ACHN (cell line): ENCODE measurements at regions not wholly inside any gene's neighbourhood (a gene's known extent, or its start where the extent isn't known, plus 50 kb on each side); places are given as distances from the start of the nearest gene placed in this dataset.

Source experiments
- DNase-seq: peaks from one replicate; pipeline ENCODE4 v3.0.0-alpha.2; 2015
- in situ Hi-C: cut with HindIII; loops from 2 replicates; pipeline ENCODE4 v1.10.0; 2017; ENCODE audit warnings: low sequenced_read_pairs, low pct_ligation_motif_present, low pct_unique_long_range_greater_than_20kb

DNA sequence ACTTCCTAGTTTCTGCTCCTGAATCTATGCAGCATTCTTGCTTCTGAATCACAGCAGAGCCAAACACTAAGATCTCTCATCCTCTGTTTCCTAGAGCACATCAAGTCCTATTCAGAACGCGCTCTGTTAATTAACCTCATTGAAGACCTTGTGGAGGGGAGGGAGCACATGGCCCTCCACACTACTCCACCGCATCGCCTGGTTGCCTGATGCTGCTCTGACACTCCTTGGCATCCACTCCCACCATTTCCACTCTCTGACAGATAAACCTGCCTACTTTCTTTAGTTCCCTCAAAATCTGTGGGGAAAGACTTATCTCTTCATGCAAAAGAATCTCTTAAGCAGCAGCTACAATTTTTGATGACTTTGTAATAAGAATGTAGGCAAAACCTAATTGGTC, 802.3 kb upstream of the GYPC start:
- no peak for DNase-seq
- in situ Hi-C loops, result no loop called here

DNA sequence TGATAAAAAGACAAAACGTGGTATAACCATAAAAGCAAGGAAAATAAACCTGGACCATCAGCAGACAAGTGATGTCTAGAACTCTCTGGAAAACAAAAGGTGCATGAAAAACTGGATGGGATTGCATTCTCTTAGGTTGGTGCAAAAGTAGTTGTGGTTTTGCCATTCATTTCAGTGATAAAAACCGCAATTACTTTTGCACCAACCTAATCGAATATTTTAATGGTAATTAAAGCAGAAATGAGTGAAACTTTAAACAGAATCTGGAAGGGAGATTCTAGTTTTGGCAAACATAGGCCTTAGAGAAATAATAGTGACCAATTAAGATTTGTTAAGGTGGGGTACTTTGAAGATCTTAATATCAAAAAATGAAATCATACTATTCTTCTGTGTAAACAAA, 800.8 kb upstream of the GYPC start:
- in situ Hi-C loops, result no loop called here
- DNase-seq, result no peak

DNA sequence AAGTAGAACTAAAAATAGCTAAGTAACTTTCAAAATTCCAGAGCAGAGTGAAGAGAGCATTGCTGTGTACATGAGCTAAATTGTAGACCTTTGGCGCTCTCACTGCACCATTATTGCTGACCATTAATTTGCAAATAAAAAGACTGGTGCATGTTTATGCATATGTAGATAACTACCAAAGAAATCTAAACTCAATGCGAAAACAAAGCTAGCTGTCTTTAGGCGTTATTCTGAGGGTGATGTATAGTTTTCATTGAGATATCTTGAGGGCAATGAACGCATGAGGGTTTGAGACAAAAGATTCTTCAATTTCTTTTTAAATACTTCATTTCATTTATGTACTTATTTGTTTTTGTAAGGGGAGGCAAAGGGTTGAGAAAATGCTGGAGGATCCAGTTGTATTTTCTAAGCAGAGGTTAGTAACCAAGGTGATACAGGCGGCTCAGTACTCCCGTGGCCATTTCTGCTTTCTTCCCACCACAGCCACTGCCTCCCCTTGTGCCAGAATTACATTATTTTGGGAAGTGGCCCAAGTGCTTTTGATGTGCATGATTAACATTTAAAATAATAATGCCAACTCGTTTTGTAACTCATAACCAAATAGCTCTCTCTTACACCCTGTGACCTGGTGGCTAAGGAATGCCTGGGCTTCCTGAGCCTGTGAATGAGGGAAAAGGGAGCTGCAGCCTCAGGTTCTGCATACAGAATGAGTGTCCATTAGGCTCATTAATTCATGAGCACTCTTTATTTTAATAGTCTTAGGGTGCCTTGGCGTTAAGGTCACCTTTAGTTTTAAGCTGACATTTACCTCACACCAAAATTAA, 797.8 kb upstream of the GYPC start:
- no peak for DNase-seq

DNA sequence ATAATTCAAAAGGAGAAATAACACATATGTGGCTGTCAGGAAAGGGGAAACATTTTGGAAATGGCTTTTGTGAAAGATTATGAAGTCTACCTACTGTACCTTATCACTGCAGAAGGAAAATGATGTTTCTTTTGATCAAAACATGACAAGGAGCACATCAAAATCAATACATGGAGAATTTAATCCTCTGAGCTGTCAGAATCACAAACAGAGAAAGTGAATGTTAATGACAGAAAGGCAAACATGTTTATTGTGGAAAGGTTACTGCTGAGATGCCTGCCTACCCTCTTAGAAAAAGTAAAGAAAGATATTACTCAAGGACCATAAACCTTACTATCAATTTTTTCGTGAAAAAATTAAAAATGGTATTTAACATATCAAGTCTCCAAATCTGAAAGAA, 794.5 kb upstream of the GYPC start:
- in situ Hi-C loops, result no loop called here
- no peak for DNase-seq

More for the DNA sequence above, 797.8 kb upstream of the GYPC start:
- in situ Hi-C loops, result no loop called here

DNA sequence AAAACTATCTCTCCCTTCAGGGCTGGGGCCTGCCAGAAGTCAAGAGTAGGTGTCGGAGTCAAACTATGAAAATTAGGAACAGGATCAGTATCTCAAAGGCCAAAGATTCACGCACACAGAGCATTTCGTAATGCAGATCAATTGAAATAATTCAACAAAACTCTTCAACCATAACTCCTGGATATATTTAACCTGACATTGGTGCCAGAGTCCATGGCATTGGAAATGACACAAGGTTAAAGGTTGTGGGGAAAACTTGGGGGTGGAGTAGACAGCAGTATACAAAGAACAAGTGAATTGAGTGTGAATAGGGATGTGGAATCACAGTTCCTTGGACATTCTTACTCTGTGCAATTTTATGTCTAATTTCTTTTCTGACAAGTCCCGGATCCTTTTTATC, 788.0 kb upstream of the GYPC start:
- DNase-seq, result no peak
- in situ Hi-C loops, result no loop called here

DNA sequence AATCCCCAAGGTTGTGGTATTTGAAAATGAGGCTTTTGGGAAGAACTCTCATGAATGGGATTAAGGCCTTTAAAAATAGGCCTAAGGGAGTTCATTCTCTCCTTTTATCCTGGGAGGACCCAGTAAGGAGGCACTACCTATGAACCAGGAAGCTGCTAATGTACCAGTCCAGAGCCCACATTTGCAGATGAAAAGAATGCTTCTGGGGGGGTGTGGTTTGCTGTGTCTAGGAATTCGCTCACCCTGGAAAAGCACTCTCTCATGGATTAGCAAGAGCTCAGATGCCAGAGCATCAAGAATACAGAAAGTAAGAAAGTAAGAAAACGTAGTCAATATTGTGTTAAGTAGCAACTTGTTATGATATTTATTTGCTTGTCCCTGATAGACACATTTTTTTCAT, 785.7 kb upstream of the GYPC start:
- no peak for DNase-seq
- in situ Hi-C loops, result no loop called here

DNA sequence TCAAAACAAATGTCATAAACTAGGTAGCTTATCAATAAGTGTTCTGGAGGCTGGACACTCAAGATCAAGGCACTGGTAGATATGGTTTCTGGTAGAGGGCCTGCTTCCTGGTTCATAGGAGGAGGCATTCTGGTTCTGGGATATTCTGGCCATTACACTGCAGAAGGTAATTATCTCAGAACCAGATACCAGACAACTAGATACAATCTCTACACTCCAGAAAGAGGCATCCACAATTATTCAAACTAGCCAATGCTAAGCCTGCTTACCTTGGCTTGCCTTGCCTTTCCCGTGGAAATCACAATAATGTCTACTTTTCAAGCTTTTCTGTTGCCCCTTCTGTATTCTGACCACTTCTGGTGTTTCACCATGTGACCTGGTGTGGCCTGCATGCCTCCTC, 785.2 kb upstream of the GYPC start:
- in situ Hi-C loops, result no loop called here
- no peak for DNase-seq

DNA sequence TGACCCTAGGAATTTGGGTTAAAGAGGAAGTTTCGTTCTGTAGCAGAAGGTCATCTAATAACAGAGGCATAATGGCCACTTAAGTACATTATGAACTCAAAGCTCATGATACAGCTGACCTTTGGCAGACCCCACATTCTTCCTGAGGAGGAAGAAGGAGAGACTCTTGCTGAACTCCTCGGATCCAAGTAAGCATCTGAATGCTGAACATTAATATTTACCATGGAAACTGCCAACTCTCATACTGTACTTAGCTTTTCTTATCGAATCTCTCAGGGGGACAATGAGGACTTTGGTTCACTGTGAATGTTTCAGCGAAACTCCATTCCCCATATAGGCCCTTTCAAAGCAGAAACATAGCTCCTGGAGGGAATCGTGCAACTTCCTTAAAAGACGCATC, 781.4 kb upstream of the GYPC start:
- in situ Hi-C loops, result no loop called here
- DNase-seq, result no peak

DNA sequence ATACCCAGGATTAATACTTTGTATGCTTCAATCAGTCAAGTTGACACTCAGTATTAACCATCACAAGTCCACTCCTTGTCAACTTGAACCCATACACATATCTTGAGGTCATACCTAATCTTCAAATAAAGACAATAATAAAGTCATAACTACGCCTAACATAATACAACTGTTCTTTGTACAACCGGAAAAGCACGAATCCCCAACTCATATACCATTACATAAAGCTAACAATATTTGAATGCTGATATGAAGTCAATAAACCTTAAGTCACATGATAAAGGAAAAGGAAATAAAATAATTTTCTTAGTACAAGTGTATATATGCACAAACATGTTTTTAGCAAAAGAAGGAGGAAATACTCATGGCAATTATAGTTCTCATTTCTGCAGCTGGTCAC, 770.6 kb upstream of the GYPC start:
- in situ Hi-C loops, result no loop called here
- no peak for DNase-seq

DNA sequence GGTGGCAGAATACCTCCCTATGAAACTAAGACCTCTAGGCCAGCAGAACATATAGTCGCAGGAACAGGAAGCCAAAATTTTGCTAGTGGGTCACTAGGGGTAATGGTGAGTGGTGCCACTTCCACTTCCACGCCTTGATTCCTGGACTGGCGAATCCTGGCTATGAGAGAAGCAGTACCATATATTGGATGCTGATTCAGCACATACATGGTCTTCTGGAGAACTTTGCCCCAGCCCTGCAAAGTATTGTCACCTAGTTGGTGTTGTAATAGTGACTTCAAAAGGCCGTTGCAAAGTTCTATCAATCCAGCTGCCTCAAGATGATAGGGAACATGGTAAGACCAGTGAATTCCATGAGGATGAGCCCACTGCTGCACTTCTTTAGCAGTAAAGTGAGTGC, 769.8 kb upstream of the GYPC start:
- in situ Hi-C loops, result no loop called here
- no peak for DNase-seq

DNA sequence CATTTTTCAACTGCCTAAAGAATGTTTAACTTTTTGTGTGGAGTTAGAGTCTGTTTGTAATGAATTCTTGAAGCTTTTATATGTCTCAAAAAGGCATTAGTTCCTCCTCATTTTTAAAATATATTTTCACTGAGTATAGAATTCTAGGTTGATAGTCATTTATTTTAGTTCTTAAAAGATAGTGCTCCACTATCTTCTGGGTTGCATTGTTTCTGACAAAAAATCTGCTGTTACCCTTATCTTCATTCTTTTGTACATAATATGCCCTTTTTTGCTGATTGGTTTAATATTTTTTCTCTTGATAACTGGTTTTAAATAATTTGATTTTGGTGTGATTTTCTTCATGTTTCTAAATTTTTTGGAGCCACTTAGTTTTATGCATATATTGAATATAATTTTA, 754.7 kb upstream of the GYPC start:
- DNase-seq, result no peak
- in situ Hi-C loops, result no loop called here

DNA sequence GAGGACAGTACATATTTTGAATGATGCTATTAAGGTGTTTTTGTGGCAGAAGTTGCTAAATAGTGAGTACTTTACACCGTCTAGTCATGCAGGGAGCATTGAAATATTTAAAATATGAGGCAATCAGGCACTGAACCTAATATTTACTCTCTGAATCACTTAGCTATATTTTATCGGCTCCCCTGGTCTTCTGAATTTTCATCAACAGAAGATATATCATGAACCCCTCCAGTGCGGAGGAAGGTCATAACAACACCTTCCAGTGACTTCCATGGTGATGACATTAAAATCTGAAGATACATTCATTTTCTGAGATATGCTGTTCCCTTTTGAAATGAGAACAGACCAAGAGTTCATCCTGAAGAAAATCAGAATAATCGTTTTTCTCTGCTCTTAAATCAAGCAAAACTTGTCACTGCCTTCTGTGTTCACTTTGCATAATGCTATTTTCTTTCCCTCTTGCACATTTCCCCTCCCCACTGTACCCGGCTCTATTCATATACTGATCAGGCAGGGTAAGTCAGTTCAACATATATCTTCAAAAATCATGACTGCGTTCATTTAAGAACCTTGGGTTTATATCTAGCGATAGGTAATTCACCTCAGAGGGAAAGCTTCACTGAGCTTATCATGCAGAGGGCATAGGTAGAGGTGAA, 729.9 kb upstream of the GYPC start:
- in situ Hi-C loops, result no loop called here
- no peak for DNase-seq

DNA sequence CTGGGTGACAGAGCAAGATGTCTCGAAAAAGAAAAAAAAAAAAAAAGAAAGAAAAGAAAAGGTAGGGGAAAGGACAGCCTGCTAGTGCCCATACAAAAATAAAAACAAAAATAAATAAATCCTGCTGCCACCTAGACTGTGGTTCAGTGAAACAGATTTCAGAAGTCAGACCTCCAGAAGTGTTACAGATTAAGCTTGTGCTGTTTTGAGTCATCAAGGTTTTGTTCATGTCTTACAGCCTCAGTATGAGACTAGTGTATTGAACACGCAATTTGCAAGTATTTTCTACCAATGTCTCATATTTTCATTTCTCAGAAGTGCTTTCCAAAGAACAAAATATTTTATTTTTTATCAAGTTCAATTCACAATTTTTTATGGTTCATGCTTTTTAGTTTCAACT, 720.4 kb upstream of the GYPC start:
- DNase-seq, result no peak
- in situ Hi-C loops, result no loop called here

DNA sequence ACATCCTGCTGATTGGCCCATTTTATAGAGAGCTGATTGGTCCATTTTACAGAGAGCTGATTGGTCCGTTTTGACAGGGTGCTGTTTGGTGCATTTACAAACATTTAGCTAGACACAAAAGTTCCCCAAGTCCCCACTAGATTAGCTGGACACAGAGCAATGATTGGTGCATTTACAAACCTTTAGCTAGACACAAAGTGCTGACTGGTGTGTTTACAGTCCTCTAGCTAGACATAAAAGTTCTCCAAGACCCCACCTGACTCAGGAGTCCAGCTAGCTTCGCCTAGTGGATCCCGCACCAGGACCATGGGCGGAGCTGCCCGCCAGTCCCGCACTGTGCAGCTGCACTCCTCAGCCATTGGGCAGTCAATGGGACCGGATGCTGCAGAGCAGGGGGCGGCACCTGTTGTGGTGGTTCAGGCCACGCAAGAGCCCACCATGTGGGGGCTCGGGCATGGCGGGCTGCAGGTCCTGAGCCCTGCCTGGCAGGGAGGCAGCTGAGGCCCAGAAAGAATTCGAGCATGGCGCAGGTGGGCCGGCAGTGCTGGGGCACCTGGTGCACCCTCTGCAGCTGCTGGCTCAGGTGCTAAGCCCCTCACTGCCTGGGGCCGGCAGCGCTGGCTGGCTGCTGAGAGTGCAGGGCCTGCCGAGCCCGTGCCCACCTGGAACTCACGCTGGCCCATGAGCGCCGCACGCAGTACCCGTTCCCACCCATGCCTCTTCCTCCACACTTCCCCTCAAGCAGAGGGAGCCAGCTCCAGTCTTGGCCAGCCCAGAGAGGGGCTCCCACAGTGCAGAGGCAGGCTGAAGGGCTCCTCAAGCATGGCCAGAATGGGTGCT, 713.2 kb upstream of the GYPC start:
- in situ Hi-C loops, result no loop called here
- no peak for DNase-seq

DNA sequence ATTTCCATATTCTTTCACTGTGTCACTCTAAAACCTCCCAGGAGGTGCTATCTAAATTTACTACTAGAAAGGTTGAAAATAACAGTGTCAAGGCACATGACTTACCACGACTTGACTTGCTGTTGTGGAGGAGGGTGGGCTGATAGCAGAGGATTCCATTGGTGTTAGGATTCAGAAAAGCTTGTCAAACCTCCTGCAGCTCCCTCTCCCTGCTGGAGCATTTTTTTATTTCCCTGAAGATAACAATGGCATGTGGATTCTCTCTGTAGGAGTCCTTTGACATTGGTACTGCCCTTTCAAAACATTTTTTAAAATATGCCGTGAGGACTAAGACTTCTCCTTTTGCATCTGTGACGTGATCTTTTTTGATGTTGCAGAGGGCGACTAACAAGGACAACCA, 696.9 kb upstream of the GYPC start:
- DNase-seq, result no peak
- in situ Hi-C loops, result no loop called here

DNA sequence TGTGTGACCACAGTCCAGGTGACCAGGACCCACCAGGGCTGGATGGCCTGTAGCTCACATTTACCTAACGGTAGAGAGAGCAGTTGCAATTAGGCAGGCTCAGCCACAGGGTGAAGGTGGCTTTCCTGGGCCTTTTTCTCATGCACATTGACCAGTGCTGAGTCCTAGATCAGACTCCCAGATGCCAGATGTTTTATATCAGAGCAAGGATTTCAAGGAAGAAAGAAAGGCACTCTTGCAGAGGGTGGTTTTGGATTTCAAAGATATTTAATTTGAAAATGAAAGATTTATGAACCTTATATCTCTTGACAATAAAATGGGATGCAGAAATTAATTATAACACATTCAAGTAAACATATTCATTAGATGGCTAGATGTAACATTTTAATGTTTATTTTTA, 694.2 kb upstream of the GYPC start:
- no peak for DNase-seq
- in situ Hi-C loops, result no loop called here

DNA sequence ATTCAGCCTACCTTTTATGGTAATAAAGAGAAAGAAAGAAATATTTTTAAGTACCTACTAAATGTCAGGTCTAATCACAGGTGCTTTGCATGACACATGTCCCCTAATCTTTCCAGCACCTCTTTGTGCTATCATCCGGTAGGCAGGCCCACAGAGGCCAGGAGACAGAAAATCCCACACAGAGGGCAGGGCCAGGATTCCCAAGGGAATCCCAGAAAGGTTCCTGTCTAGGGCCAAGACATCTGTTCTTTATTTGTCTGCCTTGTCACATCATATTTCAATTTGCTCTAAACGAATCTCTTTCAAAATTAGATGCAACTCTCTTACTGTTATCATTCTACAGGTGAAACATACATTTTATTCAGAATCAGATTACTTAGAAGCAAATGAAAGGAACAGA, 676.1 kb upstream of the GYPC start:
- in situ Hi-C loops, result no loop called here
- DNase-seq, result no peak

DNA sequence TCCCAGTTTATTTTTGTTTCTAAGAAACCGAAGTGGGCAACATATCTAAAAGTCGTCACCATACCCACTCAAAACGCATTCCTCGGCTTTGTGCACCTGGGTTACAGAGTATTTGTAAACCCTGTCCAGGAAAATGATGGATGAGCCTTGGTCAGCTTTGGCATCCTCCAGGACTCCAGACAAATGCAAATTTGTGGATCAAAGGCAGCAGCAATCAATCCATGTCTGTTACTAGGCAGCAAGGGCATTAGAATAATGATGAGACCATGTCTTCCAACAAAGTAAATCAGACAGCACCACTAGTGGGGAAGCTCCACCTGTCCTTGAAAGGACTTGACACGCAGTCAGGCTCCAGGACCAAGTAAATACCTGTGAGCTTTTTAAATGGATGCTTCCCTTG, 672.6 kb upstream of the GYPC start:
- no peak for DNase-seq
- in situ Hi-C loops, result no loop called here

DNA sequence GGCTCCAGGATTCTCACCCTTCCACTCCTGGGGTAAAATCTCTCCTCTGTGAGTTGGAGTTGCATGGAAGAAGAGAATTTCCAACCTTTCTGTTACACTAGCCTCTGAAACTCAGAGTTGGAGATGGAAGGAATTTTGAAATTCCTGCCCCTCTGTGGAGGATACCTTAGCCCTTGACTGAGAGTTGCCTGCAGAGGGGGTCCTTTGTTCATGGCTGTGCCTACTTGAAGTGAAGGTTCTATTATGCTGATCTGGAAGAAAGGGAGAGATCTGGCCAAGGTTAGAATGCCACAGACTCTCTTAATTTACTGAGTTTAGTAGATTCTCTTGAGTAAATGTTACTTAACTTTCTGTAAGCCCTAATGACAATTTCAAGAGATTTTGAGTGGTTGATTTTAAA, 626.6 kb upstream of the GYPC start:
- in situ Hi-C loops, result no loop called here
- no peak for DNase-seq

DNA sequence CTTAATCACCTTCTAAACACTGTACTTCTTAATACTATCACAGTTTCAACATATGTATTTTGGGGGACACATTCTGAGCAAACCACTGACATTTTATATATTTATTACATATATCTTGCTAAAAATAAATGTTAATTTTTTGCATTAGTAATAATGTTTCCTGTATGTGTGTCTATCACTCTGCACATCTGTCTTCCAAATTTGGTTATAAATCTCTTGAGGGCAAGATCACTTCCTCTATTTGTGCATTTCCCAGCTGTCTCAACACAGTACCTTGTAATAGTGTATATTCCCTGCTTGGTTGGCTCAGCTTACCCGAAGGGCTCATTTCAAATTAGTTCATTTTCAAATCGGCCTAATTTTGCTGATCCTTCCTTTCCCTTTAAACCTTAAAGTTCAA, 617.1 kb upstream of the GYPC start:
- no peak for DNase-seq
- in situ Hi-C loops, result no loop called here
